ENCODE measurements at regions not wholly inside any gene's neighbourhood (a gene's known extent, or its start where the extent isn't known, plus 50 kb on each side); places are given as distances from the start of the nearest gene placed in this dataset.

GRCh38 chr4:19314116-19314515 lies 937.6 kb upstream of the SLIT2 start:
- H3K14ac ChIP-seq (ENCODE audit: insufficient read depth, low read length) = no peak overlapping the region

More at GRCh38 chr4:19314116-19314515, 937.6 kb upstream of the SLIT2 start:
- Mint-ChIP-seq H3K4me3 (no peak overlapping the region), H3K27ac (no peak overlapping the region), H3K4me1 (peaks cover 0 to 4% of the 10 kb centered on the region in 2 experiments; a peak in 2 of 4 replicates), H3K9me3 (no peaks in the 10 kb centered on the region), H3K36me3 (ENCODE audit: insufficient read depth in 1 of 3, low read depth in 3 of 3) (no peaks in the 10 kb centered on the region), H3K27me3 (ENCODE audit: low read depth) (no peaks in the 10 kb centered on the region)
- no peaks in the 10 kb centered on the region for H3K9me3 ChIP-seq (ENCODE audit: control insufficient read depth, low read depth, low read length)
- no peak overlapping the region for H3T11ph ChIP-seq (ENCODE audit: low read length)
- H3K18ac ChIP-seq (ENCODE audit: insufficient read length, low read depth, low read length) = no peak overlapping the region
- H3K23ac ChIP-seq (ENCODE audit: insufficient read length, low read depth, low read length) = no peak overlapping the region
- no peak overlapping the region for H3K56ac ChIP-seq (ENCODE audit: insufficient read length, low read depth, low read length)
- DNase-seq = no peak
- H3K79me2 ChIP-seq (ENCODE audit: insufficient read depth, low read length) = no peaks in the 10 kb centered on the region
- WGBS (ENCODE audit: extremely low coverage, insufficient read length, low lambda C conversion rate) = no CpG with 5 or more reads among the region's 1 CpG
- H3K9ac ChIP-seq (ENCODE audit: extremely low read depth, insufficient read length, low read length) = no peak overlapping the region
- no peaks in the 10 kb centered on the region for H3K4me1 ChIP-seq (ENCODE audit: insufficient read depth, low read length)
- no peak overlapping the region for H3K27ac ChIP-seq (ENCODE audit: insufficient read length, low read depth, low read length)
- no peak overlapping the region for H2BK15ac ChIP-seq (ENCODE audit: low read depth, low read length)
- no peaks in the 10 kb centered on the region for H3K79me1 ChIP-seq (ENCODE audit: insufficient read depth, low read depth, low read length, poor library complexity, severe bottlenecking)
- TF ChIP-seq, protein P1, sequence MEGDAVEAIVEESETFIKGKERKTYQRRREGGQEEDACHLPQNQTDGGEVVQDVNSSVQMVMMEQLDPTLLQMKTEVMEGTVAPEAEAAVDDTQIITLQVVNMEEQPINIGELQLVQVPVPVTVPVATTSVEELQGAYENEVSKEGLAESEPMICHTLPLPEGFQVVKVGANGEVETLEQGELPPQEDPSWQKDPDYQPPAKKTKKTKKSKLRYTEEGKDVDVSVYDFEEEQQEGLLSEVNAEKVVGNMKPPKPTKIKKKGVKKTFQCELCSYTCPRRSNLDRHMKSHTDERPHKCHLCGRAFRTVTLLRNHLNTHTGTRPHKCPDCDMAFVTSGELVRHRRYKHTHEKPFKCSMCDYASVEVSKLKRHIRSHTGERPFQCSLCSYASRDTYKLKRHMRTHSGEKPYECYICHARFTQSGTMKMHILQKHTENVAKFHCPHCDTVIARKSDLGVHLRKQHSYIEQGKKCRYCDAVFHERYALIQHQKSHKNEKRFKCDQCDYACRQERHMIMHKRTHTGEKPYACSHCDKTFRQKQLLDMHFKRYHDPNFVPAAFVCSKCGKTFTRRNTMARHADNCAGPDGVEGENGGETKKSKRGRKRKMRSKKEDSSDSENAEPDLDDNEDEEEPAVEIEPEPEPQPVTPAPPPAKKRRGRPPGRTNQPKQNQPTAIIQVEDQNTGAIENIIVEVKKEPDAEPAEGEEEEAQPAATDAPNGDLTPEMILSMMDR (conservative IDR thresholded peaks at IDR 0.05) = no peak
- no peak overlapping the region for H2AFZ ChIP-seq (ENCODE audit: low read length)
- no peak overlapping the region for H4K8ac ChIP-seq (replicated peaks; ENCODE audit: insufficient read length, low read depth, low read length)
- no peak overlapping the region for H4K91ac ChIP-seq (ENCODE audit: insufficient read length, low read depth, low read length)
- H3K4ac ChIP-seq (ENCODE audit: low read depth, low read length) = no peak overlapping the region
- H2BK120ac ChIP-seq (ENCODE audit: low read depth, low read length, poor library complexity, severe bottlenecking) = no peak overlapping the region
- no peak overlapping the region for H3K4me2 ChIP-seq (ENCODE audit: insufficient read depth, insufficient read length, low read length)
- H3K27me3 ChIP-seq (ENCODE audit: insufficient read depth, low read length) = no peaks in the 10 kb centered on the region
- no peaks in the 10 kb centered on the region for H4K20me1 ChIP-seq (ENCODE audit: control insufficient read depth, insufficient read depth, insufficient read length)
- no peak overlapping the region for H2BK12ac ChIP-seq (ENCODE audit: insufficient read length, low read depth, low read length)
- H4K5ac ChIP-seq (ENCODE audit: insufficient read length, low read depth, low read length) = no peak overlapping the region
- H3K23me2 ChIP-seq (ENCODE audit: insufficient read length, low read depth, low read length, poor library complexity, severe bottlenecking) = no peaks in the 10 kb centered on the region
- H2AK5ac ChIP-seq (ENCODE audit: insufficient read length, low read length) = no peak overlapping the region
- H2BK5ac ChIP-seq (ENCODE audit: insufficient read length, low read length) = no peak overlapping the region
- H2BK20ac ChIP-seq (ENCODE audit: low read depth, low read length, poor library complexity, severe bottlenecking) = no peak overlapping the region
